ENCODE measurements at regions not wholly inside any gene's neighbourhood (a gene's known extent, or its start where the extent isn't known, plus 50 kb on each side); places are given as distances from the start of the nearest gene placed in this dataset.

DNA sequence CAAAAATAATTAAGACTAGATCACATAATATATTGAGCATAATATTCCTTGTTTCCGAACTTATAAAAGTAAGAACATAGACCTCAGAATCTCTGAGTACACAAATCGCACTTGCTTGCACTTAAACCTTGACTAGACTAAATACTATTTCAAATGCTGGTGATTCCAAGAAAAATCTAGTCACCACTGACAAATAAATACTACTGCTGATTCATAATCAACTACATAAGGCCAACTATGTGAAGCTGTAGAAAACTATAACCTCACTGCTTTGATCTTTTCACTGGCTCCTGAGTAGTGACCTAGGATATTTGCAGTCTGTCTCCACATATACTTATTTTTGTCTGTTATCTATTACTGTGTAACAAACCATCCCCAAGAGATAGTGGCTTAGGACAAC, 245.4 kb downstream of the DIO2 start:
- no peak overlapping the region for H3K9ac ChIP-seq (ENCODE audit: low read length)
- H3K79me2 ChIP-seq (replicated peaks; ENCODE audit: insufficient read depth, low read length): no peaks in the 10 kb centered on the region
- H3K36me3 ChIP-seq (ENCODE audit: insufficient read depth, low read length): no peaks in the 10 kb centered on the region
- no peaks in the 10 kb centered on the region for H3K9me2 ChIP-seq (ENCODE audit: insufficient read depth, low read length)
- H3F3A ChIP-seq (ENCODE audit: insufficient read depth, low read length, poor library complexity, severe bottlenecking): no peaks in the 10 kb centered on the region
- no peak overlapping the region for H3K4me3 ChIP-seq (ENCODE audit: low read length)
- TF ChIP-seq CTCF (IDR thresholded peaks at IDR 0.05; ENCODE audit: poor library complexity, severe bottlenecking): no peak
- TF ChIP-seq RAD21 (conservative IDR thresholded peaks at IDR 0.05): no peak
- TF ChIP-seq SMC3 (conservative IDR thresholded peaks at IDR 0.05; ENCODE audit: poor library complexity): no peak
- no peak for TF ChIP-seq EZH2 (IDR thresholded peaks at IDR 0.05; ENCODE audit: borderline replicate concordance, insufficient read depth, low read length, poor library complexity, severe bottlenecking)
- no peak for TF ChIP-seq EP300 (conservative IDR thresholded peaks at IDR 0.05; ENCODE audit: poor library complexity, severe bottlenecking)
- TF ChIP-seq MXI1 (conservative IDR thresholded peaks at IDR 0.05; ENCODE audit: poor library complexity, severe bottlenecking): no peak
- TF ChIP-seq, protein P1, sequence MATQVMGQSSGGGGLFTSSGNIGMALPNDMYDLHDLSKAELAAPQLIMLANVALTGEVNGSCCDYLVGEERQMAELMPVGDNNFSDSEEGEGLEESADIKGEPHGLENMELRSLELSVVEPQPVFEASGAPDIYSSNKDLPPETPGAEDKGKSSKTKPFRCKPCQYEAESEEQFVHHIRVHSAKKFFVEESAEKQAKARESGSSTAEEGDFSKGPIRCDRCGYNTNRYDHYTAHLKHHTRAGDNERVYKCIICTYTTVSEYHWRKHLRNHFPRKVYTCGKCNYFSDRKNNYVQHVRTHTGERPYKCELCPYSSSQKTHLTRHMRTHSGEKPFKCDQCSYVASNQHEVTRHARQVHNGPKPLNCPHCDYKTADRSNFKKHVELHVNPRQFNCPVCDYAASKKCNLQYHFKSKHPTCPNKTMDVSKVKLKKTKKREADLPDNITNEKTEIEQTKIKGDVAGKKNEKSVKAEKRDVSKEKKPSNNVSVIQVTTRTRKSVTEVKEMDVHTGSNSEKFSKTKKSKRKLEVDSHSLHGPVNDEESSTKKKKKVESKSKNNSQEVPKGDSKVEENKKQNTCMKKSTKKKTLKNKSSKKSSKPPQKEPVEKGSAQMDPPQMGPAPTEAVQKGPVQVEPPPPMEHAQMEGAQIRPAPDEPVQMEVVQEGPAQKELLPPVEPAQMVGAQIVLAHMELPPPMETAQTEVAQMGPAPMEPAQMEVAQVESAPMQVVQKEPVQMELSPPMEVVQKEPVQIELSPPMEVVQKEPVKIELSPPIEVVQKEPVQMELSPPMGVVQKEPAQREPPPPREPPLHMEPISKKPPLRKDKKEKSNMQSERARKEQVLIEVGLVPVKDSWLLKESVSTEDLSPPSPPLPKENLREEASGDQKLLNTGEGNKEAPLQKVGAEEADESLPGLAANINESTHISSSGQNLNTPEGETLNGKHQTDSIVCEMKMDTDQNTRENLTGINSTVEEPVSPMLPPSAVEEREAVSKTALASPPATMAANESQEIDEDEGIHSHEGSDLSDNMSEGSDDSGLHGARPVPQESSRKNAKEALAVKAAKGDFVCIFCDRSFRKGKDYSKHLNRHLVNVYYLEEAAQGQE (IDR thresholded peaks at IDR 0.05; ENCODE audit: borderline replicate concordance): no peak
- no peak for TF ChIP-seq POLR2AphosphoS5 (IDR thresholded peaks at IDR 0.05)
- TF ChIP-seq TAF1 (IDR thresholded peaks at IDR 0.05; ENCODE audit: low read depth): no peak
- no peak overlapping the region for H3K27ac ChIP-seq (ENCODE audit: low read length)
- H3K27me3 ChIP-seq (ENCODE audit: insufficient read depth, low read depth, low read length): no peaks in the 10 kb centered on the region
- no peak overlapping the region for H3K4me2 ChIP-seq (ENCODE audit: low read length)
- no peaks in the 10 kb centered on the region for H3K9me3 ChIP-seq (ENCODE audit: low read length)
- H4K20me1 ChIP-seq (ENCODE audit: insufficient read depth): no peaks in the 10 kb centered on the region
- H2AFZ ChIP-seq (ENCODE audit: low read depth, low read length): no peak overlapping the region

- Histone ChIP-seq H3K9ac (ENCODE audit: low read length) (no peak overlapping the region), H3K27ac (ENCODE audit: low read length) (no peak overlapping the region), H3K79me2 (replicated peaks; ENCODE audit: insufficient read depth, low read length) (no peaks in the 10 kb centered on the region), H3K9me3 (ENCODE audit: low read length) (no peaks in the 10 kb centered on the region), H3K36me3 (ENCODE audit: insufficient read depth, low read length) (no peaks in the 10 kb centered on the region), H4K20me1 (ENCODE audit: insufficient read depth) (no peaks in the 10 kb centered on the region), H2AFZ (ENCODE audit: low read depth, low read length) (no peak overlapping the region), H3K9me2 (ENCODE audit: insufficient read depth, low read length) (no peaks in the 10 kb centered on the region), H3F3A (ENCODE audit: insufficient read depth, low read length, poor library complexity, severe bottlenecking) (no peaks in the 10 kb centered on the region), H3K27me3 (ENCODE audit: insufficient read depth, low read depth, low read length) (no peaks in the 10 kb centered on the region), H3K4me2 (ENCODE audit: low read length) (no peak overlapping the region), H3K4me3 (ENCODE audit: low read length) (no peak overlapping the region)
- TF ChIP-seq SMC3 (conservative IDR thresholded peaks at IDR 0.05; ENCODE audit: poor library complexity) (no peak), CTCF (IDR thresholded peaks at IDR 0.05; ENCODE audit: poor library complexity, severe bottlenecking) (no peak), MXI1 (conservative IDR thresholded peaks at IDR 0.05; ENCODE audit: poor library complexity, severe bottlenecking) (no peak), TAF1 (IDR thresholded peaks at IDR 0.05; ENCODE audit: low read depth) (no peak), EZH2 (IDR thresholded peaks at IDR 0.05; ENCODE audit: borderline replicate concordance, insufficient read depth, low read length, poor library complexity, severe bottlenecking) (no peak), EP300 (conservative IDR thresholded peaks at IDR 0.05; ENCODE audit: poor library complexity, severe bottlenecking) (no peak), POLR2AphosphoS5 (IDR thresholded peaks at IDR 0.05) (no peak)
- TF ChIP-seq, protein P1 (IDR thresholded peaks at IDR 0.05; ENCODE audit: borderline replicate concordance): no peak
These were observed 250.1 kb downstream of the DIO2 start for GRCh38 chr14:79961197-79961596.

Measured in neural cell (in vitro differentiated cells).